ENCODE measurements at regions not wholly inside any gene's neighbourhood (a gene's known extent, or its start where the extent isn't known, plus 50 kb on each side); places are given as distances from the start of the nearest gene placed in this dataset.

DNA sequence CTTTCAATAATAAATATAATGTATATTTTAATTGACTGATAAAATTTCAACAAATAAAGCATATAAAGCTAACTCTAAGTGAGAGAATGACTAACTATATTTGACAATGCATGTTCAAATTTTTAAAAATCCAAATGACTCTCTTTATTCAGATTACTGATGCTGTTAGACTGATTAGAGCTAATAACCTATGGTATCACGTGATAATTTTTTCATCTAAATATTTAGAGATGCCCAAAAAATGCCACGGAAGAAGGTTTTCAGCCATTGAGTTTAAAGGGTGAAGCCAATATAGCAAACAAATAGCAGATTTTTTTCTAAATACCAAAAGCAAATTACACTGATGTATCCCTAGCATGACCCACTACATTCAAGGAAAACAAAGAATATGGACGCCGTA lies 61.1 kb upstream of the OR10J4 start:
- ChIA-PET POLR2A (no interaction called here), CTCF (interaction anchor here (0.8 to 1.2 kb wide), 2 partner anchors 8 to 10 kb away, joined by 3 read pairs; no protein-coding TSS in a partner anchor)
- intact Hi-C loops (cut with DNase I, micrococcal nuclease) = no loop called here
- Mint-ChIP-seq H3K9me3 (ENCODE audit: low read depth) (no peaks in the 10 kb centered on the region), H3K27me3 (peaks cover 10% of the 10 kb centered on the region), H3K36me3 (ENCODE audit: low read depth) (no peaks in the 10 kb centered on the region), H3K4me1 (no peaks in the 10 kb centered on the region), H3K4me3 (no peak overlapping the region), H3K27ac (no peak overlapping the region)
- no peak for DNase-seq
- no peak for ATAC-seq

Measured in activated CD4-positive, alpha-beta T cell treated with anti-CD3 and anti-CD28 coated beads for 36 hours (primary cell).